Ishikawa (cell line): ENCODE measurements at regions not wholly inside any gene's neighbourhood (a gene's known extent, or its start where the extent isn't known, plus 50 kb on each side); places are given as distances from the start of the nearest gene placed in this dataset.

ENCODE experiments used
- CEBPB ChIP-seq: IDR thresholded peaks from 2 replicates; pipeline ENCODE4 v1.6.1; 2012
- NFIC ChIP-seq: IDR thresholded peaks from 2 replicates; pipeline ENCODE4 v1.6.1; 2012
- RAD21 ChIP-seq: IDR thresholded peaks from 2 replicates; pipeline ENCODE4 v1.6.1; 2012; ENCODE audit warnings: low read depth
- REST ChIP-seq: IDR thresholded peaks from 2 replicates; pipeline ENCODE4 v1.6.1; 2012; ENCODE audit warnings: low read depth, mild to moderate bottlenecking
- TAF1 ChIP-seq: IDR thresholded peaks from 2 replicates; pipeline ENCODE4 v1.6.1; 2012; ENCODE audit warnings: low read depth, mild to moderate bottlenecking
- YY1 ChIP-seq: IDR thresholded peaks from 2 replicates; pipeline ENCODE4 v1.6.1; 2012; ENCODE audit warnings: low read depth
- ZBTB7A ChIP-seq: IDR thresholded peaks from 2 replicates; pipeline ENCODE4 v1.6.1; 2012; ENCODE audit warnings: low read depth
- TF ChIP-seq, protein P1 (sequence below): IDR thresholded peaks from 2 replicates; pipeline ENCODE4 v1.6.1; 2012

GRCh38 chr10:11689945-11690736 is 52.0 kb upstream of the ECHDC3 start:
- TF ChIP-seq, protein P1, sequence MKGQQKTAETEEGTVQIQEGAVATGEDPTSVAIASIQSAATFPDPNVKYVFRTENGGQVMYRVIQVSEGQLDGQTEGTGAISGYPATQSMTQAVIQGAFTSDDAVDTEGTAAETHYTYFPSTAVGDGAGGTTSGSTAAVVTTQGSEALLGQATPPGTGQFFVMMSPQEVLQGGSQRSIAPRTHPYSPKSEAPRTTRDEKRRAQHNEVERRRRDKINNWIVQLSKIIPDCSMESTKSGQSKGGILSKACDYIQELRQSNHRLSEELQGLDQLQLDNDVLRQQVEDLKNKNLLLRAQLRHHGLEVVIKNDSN, result no peak
- no peak for TF ChIP-seq NFIC
- no peak for TF ChIP-seq REST
- no peak for TF ChIP-seq RAD21
- TF ChIP-seq ZBTB7A, result no peak
- no peak for TF ChIP-seq TAF1
- TF ChIP-seq CEBPB, result no peak
- TF ChIP-seq YY1, result no peak
